ENCODE measurements at regions not wholly inside any gene's neighbourhood (a gene's known extent, or its start where the extent isn't known, plus 50 kb on each side); places are given as distances from the start of the nearest gene placed in this dataset.
A peak's percentile ranks its signal among the peaks of the same experiment; 100 is the strongest.
"Not testable (repeated sequence)": the region's sequence is repeated elsewhere in the genome, so short reads cannot be mapped to it uniquely, and the experiment has no call there.

DNA sequence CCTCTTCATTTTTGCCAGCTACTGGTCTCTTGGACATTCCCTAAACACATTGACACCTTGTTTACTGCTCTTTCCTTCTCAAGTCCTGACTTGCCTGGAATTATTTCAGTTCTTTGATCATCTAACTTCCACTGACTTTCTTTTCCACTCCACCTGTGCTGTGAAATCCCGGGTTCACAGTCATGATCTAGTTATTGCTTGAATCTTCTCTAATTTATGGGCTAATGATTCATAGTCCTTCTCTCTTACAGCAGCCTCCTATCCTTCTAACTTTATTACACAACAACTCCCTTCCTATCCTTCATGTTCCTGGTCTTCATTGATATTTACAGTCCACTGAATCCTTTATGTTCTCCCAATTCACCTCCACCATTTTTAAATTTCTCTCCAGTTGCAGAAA lies 260.1 kb downstream of the C12orf75 start:
- DNase-seq = no peak

GRCh38 chr12:105595440-105595839 lies 264.9 kb downstream of the C12orf75 start:
- no peak for DNase-seq

- DNase-seq = no peak
Observed at GRCh38 chr12:105596731-105597130, 266.2 kb downstream of the C12orf75 start.

DNA sequence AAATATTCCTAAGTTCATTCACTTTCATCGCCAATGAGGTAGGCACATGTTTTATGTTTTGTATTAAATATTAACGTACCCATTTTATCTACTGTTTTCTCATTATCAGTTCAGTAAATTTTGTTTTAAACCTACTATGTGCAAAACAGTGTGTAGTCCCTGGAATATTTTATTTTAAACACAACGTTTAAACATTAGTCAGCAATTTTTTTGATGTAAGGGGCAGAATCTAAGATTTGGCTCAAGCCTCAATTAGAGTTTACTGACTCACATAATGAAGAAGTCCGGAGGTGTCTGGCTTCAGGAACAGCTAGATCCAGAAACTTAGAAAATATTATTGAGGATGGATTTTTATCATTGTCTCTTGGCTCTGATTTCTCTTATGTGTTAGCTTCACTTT lies 267.5 kb downstream of the C12orf75 start:
- DNase-seq = no peak

- DNase-seq = no peak
Observed at GRCh38 chr12:105600911-105601545, 270.5 kb downstream of the C12orf75 start.

DNA sequence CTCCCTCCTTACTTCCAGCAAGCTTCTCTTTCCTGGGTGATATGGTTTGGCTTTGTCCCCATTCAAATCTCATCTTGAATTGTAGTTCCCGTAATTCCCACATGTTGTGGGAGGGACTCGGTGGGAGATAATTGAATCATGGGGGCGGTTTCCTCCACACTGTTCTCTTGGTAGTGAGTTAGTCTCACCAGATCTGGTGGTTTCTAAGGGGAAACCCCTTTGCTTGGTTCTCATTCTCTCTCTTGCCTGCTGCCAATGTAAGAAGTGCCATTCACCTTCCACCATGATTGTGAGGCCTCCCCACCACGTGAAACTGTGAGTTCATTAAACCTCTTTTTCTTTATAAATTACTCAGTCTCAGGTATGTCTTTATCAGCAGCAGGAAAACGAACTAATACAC lies 271.8 kb downstream of the C12orf75 start:
- DNase-seq = not testable (repeated sequence)

GRCh38 chr12:105604281-105604680 lies 273.8 kb downstream of the C12orf75 start:
- not testable (repeated sequence) for DNase-seq

- not testable (repeated sequence) for DNase-seq
Observed at GRCh38 chr12:105606613-105607012, 276.1 kb downstream of the C12orf75 start.

- not testable (repeated sequence) for DNase-seq
Observed at GRCh38 chr12:105609001-105609400, 278.5 kb downstream of the C12orf75 start.

DNA sequence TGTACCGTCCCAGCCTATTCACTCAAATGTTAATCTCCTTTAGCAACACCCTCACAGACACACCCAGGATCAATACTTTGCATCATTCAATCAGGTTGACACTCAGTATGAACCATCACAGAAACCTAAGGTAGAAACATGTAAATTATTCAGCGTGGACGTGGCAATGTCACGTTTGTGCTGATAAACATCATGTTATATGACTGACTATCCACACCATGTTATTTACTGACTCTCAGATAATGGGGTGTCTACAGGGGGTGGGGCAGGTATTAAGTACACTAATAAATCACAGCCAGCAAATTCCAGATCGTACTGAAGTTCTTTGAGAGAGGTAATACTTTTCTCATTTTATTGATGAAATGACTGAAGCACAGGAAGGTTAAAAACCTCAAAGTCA lies 280.0 kb downstream of the C12orf75 start:
- DNase-seq = no peak

DNA sequence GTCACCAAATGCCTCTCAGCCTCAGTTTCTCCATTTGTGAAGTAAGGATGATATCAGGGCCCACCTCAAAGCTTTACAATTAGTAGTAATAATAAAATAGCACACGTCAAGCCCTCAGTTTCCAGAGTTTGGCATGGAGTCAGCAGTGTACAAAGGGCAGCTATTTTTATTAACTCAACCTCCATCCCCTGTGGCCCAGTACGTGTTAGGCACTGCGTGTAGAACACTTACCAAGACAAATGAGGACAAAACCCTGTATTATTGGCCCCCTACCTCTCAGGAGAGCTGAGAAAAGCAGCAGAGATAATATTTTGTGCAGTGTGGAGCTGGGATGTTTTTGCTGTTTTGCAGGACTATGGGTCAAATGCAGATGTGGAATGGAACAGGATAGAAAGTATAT lies 280.8 kb downstream of the C12orf75 start:
- no peak for DNase-seq

- no peak for DNase-seq
Observed at GRCh38 chr12:105613269-105613668, 282.8 kb downstream of the C12orf75 start.

DNA sequence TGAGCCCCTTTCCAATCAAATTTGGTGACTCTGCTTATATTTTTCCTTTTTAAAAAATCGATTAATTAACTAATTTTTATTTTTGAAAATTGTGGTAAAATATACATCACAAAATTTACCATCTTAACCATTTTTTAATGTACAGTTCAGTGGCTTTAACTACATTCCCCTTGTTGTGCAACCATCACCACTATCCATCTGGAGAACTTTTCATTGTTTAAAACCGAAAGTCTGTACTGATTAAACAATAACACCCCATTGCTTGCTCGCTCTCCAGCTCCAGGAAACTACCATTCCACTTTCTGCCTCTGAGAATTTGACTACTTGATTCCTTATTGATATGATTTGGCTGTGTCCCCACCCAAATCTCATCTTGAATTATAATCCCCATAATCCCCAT lies 283.4 kb downstream of the C12orf75 start:
- DNase-seq = no peak

DNA sequence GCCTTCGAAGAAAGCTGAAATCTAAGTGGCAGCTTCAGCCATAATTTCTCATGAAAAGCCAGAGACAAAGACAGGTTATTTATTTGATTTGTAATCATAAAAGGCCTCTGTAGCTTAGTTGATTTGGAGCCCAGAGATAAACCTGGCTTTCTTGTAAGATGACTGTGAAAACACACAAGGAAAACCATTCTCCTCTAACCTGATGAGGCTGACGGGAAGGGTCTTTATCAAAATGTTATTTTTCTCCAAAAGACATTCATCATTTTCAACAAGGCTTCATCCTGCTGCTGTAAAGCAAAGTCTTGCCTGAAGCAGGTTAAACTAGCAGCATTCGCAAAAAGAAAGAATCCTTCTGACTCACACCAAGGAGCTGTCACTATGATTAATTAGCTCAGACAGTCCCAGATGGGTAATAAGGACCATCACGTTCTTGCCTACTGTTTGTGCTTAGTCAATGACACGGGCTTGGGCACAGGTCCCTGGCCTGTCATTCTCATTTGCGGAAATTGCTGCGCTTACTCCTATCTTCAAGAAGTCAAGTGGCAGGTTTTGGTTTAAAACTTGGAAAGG lies 286.6 kb downstream of the C12orf75 start:
- no peak for DNase-seq

DNA sequence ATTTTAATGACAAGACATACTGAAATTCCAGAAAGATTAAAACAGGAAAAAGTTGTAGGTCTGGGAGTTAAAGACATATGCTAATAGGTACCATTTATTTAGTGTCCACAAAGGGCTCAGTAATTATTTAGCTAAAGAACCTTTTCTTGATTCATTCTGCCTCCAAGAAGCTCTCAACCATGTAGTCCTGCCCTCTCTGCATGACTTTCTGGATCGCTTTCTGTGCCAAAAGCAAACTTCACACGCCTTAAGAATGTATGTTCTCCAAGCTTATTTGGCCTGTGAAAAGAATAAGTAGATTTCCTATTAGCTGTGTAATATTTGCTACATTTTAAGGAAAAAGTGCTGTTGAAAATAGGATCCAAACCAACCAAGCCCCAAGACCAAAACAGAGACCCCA lies 291.7 kb downstream of the C12orf75 start:
- no peak for DNase-seq

- DNase-seq = peak; percentile 85
Observed at GRCh38 chr12:105622846-105623736, 292.6 kb downstream of the C12orf75 start.

DNA sequence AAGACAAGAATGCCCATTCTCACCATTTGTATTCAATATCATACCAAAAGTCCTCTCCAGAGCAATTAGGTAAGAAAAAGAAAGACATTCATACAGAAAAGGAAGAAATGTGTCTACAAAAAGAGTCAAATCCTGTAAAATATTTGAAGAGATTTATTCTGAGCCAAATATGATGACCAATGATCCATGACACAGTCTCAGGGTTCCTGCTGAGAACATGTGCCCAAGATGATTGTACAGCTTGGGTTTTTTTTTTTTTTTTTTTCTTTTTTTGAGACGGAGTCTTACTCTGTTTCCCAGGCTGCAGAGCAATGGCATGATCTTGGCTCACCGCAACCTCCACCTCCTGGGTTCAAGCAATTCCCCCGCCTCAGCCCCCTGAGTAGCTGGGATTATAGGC lies 296.2 kb downstream of the C12orf75 start:
- DNase-seq = no peak

DNA sequence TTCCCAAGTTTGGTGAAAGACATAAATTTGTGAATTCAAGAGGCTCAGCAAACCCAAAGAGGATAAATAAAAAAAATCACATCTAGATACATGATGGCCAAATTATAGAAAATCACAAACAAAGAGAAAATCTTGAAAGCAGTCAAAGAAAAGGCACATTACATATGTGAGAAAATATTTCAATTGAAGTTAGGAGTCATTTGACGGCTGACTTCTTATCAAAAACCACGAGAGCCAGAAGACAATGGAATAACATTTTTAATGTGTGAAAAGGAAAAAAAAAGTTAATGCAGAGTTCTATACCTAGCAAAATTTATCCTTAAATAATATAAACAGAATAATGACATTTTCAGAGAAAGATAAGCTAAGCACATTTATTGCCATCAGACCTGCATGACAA lies 307.0 kb downstream of the C12orf75 start:
- DNase-seq = no peak

- peak; percentile 94 for DNase-seq
Observed at GRCh38 chr12:105640761-105641160, 310.3 kb downstream of the C12orf75 start.

- peak; percentile 23 for DNase-seq
Observed at GRCh38 chr12:105641749-105642148, 311.3 kb downstream of the C12orf75 start.

DNA sequence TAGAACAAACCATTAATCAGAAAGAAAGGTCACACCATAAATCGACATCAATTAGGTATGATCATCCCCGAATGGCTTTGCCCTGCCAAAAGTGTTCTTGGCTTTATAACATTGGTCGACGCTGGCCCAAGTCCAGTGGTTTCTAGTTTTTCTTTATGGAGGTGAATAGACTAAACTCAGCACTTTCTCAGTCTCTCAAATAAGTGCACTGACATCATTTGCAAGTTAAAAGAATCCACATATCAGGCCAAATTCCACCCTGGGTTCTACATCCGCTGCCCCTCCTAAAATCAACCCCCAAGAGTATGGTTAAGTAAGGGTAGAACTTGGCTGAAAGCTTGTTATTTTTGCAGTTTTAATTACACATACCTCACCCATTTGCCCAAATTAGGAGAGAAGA lies 314.3 kb downstream of the C12orf75 start:
- no peak for DNase-seq

GRCh38 chr12:105654606-105655005 lies 324.1 kb downstream of the C12orf75 start:
- no peak for DNase-seq

DNA sequence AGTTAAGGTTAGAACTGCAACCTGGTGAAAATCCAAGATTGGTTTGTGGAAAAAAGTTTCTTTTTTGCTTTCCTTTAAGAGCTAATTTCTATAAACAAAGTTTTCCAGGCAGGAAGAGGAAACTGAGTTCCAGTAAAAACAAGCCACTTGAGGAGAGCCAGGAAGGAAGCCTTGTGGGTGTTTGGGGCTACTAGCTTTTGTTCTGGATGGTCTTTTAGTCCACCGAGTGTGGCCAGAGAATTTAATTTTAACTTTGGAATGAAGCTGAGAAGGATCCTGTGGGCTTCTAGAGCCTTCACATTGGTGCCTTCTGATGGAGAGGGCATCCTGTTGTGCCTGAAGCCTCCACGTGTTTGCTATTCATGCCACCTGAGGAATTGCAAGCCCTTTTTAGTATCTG lies 327.9 kb downstream of the C12orf75 start:
- no peak for DNase-seq

All from eye (tissue), 1 donor.